IPS-20b (cell line): ENCODE measurements at regions not wholly inside any gene's neighbourhood (a gene's known extent, or its start where the extent isn't known, plus 50 kb on each side); places are given as distances from the start of the nearest gene placed in this dataset.
A peak's percentile ranks its signal among the peaks of the same experiment; 100 is the strongest.

Experiments used
- H3K27ac ChIP-seq: one replicate; pipeline ENCODE4 v1.5.1; 2013; ENCODE audit warnings: low read length
- H3K27me3 ChIP-seq: 2 replicates; pipeline ENCODE4 v1.6.1; 2013; ENCODE audit warnings: mild to moderate bottlenecking, low read length, inconsistent platforms; ENCODE audit not compliant: insufficient read depth
- H3K36me3 ChIP-seq: 2 replicates; pipeline ENCODE4 v1.6.1; 2013; ENCODE audit warnings: low read depth, mild to moderate bottlenecking, inconsistent platforms, low read length, moderate library complexity; ENCODE audit not compliant: insufficient read depth
- H3K4me1 ChIP-seq: 2 replicates; pipeline ENCODE4 v1.6.1; 2013; ENCODE audit warnings: mild to moderate bottlenecking, control low read depth, inconsistent platforms, low read length, moderate library complexity; ENCODE audit not compliant: insufficient read depth
- H3K4me3 ChIP-seq: 2 replicates; pipeline ENCODE4 v1.5.1; 2013; ENCODE audit warnings: mild to moderate bottlenecking, low read length, inconsistent platforms
- H3K9ac ChIP-seq: 2 replicates; pipeline ENCODE4 v1.6.1; 2013; ENCODE audit warnings: low read depth, mild to moderate bottlenecking, inconsistent platforms, low read length, moderate library complexity
- H3K9me3 ChIP-seq: 2 replicates; pipeline ENCODE4 v1.6.1; 2013; ENCODE audit warnings: mild to moderate bottlenecking, low read depth, low read length, inconsistent platforms; ENCODE audit not compliant: insufficient read depth

GRCh38 chr15:26145796-26146195 is 282.7 kb upstream of the ATP10A start:
- Histone ChIP-seq H3K9me3 (no peaks in the 10 kb centered on the region), H3K4me3 (no peak overlapping the region), H3K9ac (no peak overlapping the region), H3K36me3 (no peaks in the 10 kb centered on the region), H3K4me1 (no peaks in the 10 kb centered on the region), H3K27me3 (no peaks in the 10 kb centered on the region), H3K27ac (no peak overlapping the region)

GRCh38 chr15:26144836-26145235 is 281.7 kb upstream of the ATP10A start:
- H3K4me1 ChIP-seq, result no peaks in the 10 kb centered on the region
- no peak overlapping the region for H3K4me3 ChIP-seq
- H3K9ac ChIP-seq, result no peak overlapping the region
- H3K36me3 ChIP-seq, result no peaks in the 10 kb centered on the region
- H3K27ac ChIP-seq, result no peak overlapping the region
- no peaks in the 10 kb centered on the region for H3K9me3 ChIP-seq
- no peaks in the 10 kb centered on the region for H3K27me3 ChIP-seq

- no peak overlapping the region for H3K9ac ChIP-seq
- no peaks in the 10 kb centered on the region for H3K36me3 ChIP-seq
- no peak overlapping the region for H3K4me3 ChIP-seq
- H3K9me3 ChIP-seq, result no peaks in the 10 kb centered on the region
- no peaks in the 10 kb centered on the region for H3K4me1 ChIP-seq
- H3K27ac ChIP-seq, result no peak overlapping the region
- H3K27me3 ChIP-seq, result no peaks in the 10 kb centered on the region
Measured at GRCh38 chr15:26143221-26143620, 280.1 kb upstream of the ATP10A start.

- H3K36me3 ChIP-seq, result no peaks in the 10 kb centered on the region
- H3K27me3 ChIP-seq, result peaks cover 4% of the 10 kb centered on the region; the same call in 1 of the 2 replicates
- H3K4me3 ChIP-seq, result no peak overlapping the region
- H3K9me3 ChIP-seq, result no peaks in the 10 kb centered on the region
- no peak overlapping the region for H3K9ac ChIP-seq
- H3K27ac ChIP-seq, result no peak overlapping the region
- peaks cover 44% of the 10 kb centered on the region; the same call in 1 of the 2 replicates for H3K4me1 ChIP-seq
Measured at GRCh38 chr15:26134812-26135211, 271.7 kb upstream of the ATP10A start.

GRCh38 chr15:26134152-26134551 is 271.0 kb upstream of the ATP10A start:
- Histone ChIP-seq H3K4me1 (peaks cover 49% of the 10 kb centered on the region; the same call in 1 of the 2 replicates), H3K9ac (no peak overlapping the region), H3K36me3 (no peaks in the 10 kb centered on the region), H3K4me3 (peak overlapping the region; percentile 35; the same call in 1 of the 2 replicates), H3K27me3 (peaks cover 4% of the 10 kb centered on the region; the same call in 1 of the 2 replicates), H3K27ac (no peak overlapping the region), H3K9me3 (no peaks in the 10 kb centered on the region)

GRCh38 chr15:26132811-26133210 is 269.7 kb upstream of the ATP10A start:
- H3K27ac ChIP-seq, result no peak overlapping the region
- peak overlapping the region; percentile 2; the same call in 1 of the 2 replicates for H3K4me3 ChIP-seq
- peaks cover 4% of the 10 kb centered on the region; the same call in 1 of the 2 replicates for H3K27me3 ChIP-seq
- H3K36me3 ChIP-seq, result no peaks in the 10 kb centered on the region
- no peaks in the 10 kb centered on the region for H3K9me3 ChIP-seq
- 0 out of 2 replicates have a peak overlapping the region, but pooled peaks have one; percentile 10 for H3K9ac ChIP-seq
- H3K4me1 ChIP-seq, result peaks cover 52% of the 10 kb centered on the region; the same call in 1 of the 2 replicates

- H3K9ac ChIP-seq, result no peak overlapping the region
- H3K27me3 ChIP-seq, result peaks cover 4% of the 10 kb centered on the region; the same call in 1 of the 2 replicates
- H3K4me1 ChIP-seq, result peaks cover 52% of the 10 kb centered on the region; the same call in 1 of the 2 replicates
- H3K9me3 ChIP-seq, result no peaks in the 10 kb centered on the region
- H3K27ac ChIP-seq, result peak overlapping the region; percentile 3
- peak overlapping the region; percentile 39; the same call in 1 of the 2 replicates for H3K4me3 ChIP-seq
- H3K36me3 ChIP-seq, result no peaks in the 10 kb centered on the region
Measured at GRCh38 chr15:26129852-26130251, 266.7 kb upstream of the ATP10A start.

- H3K9me3 ChIP-seq, result no peaks in the 10 kb centered on the region
- H3K9ac ChIP-seq, result no peak overlapping the region
- no peak overlapping the region for H3K27ac ChIP-seq
- no peaks in the 10 kb centered on the region for H3K36me3 ChIP-seq
- no peak overlapping the region for H3K4me3 ChIP-seq
- H3K4me1 ChIP-seq, result peaks cover 41% of the 10 kb centered on the region; the same call in 1 of the 2 replicates
- peaks cover 4% of the 10 kb centered on the region; the same call in 1 of the 2 replicates for H3K27me3 ChIP-seq
Measured at GRCh38 chr15:26128611-26129140, 265.5 kb upstream of the ATP10A start.

GRCh38 chr15:26126819-26127387 is 263.8 kb upstream of the ATP10A start:
- no peak overlapping the region for H3K27ac ChIP-seq
- no peak overlapping the region for H3K9ac ChIP-seq

GRCh38 chr15:26126070-26126469 is 262.9 kb upstream of the ATP10A start:
- H3K4me3 ChIP-seq, result no peak overlapping the region
- H3K27me3 ChIP-seq, result no peaks in the 10 kb centered on the region
- no peaks in the 10 kb centered on the region for H3K36me3 ChIP-seq
- H3K9me3 ChIP-seq, result no peaks in the 10 kb centered on the region
- no peak overlapping the region for H3K9ac ChIP-seq
- H3K27ac ChIP-seq, result no peak overlapping the region
- H3K4me1 ChIP-seq, result peaks cover 17% of the 10 kb centered on the region; the same call in 1 of the 2 replicates

More at GRCh38 chr15:26126819-26127387, 263.8 kb upstream of the ATP10A start:
- H3K4me1 ChIP-seq, result peaks cover 23% of the 10 kb centered on the region; the same call in 1 of the 2 replicates
- no peaks in the 10 kb centered on the region for H3K9me3 ChIP-seq
- no peaks in the 10 kb centered on the region for H3K36me3 ChIP-seq
- peaks cover 2% of the 10 kb centered on the region; the same call in 1 of the 2 replicates for H3K27me3 ChIP-seq
- H3K4me3 ChIP-seq, result no peak overlapping the region

GRCh38 chr15:26125664-26126063 is 262.5 kb upstream of the ATP10A start:
- H3K27me3 ChIP-seq, result no peaks in the 10 kb centered on the region
- peaks cover 16% of the 10 kb centered on the region; the same call in 1 of the 2 replicates for H3K4me1 ChIP-seq

GRCh38 chr15:26119322-26119721 is 256.2 kb upstream of the ATP10A start:
- Histone ChIP-seq H3K4me3 (no peak overlapping the region), H3K27ac (no peak overlapping the region), H3K27me3 (no peaks in the 10 kb centered on the region), H3K4me1 (no peaks in the 10 kb centered on the region), H3K9me3 (no peaks in the 10 kb centered on the region), H3K36me3 (no peaks in the 10 kb centered on the region), H3K9ac (no peak overlapping the region)

More at GRCh38 chr15:26125664-26126063, 262.5 kb upstream of the ATP10A start:
- Histone ChIP-seq H3K9me3 (no peaks in the 10 kb centered on the region), H3K9ac (no peak overlapping the region), H3K36me3 (no peaks in the 10 kb centered on the region), H3K4me3 (no peak overlapping the region), H3K27ac (no peak overlapping the region)
